ENCODE measurements at regions not wholly inside any gene's neighbourhood (a gene's known extent, or its start where the extent isn't known, plus 50 kb on each side); places are given as distances from the start of the nearest gene placed in this dataset.

GRCh38 chr11:122395282-122395681, 260.2 kb upstream of the UBASH3B start:
- TF ChIP-seq CTCF (conservative IDR thresholded peaks at IDR 0.05; ENCODE audit: low read length) (no peak), EZH2phosphoT487 (IDR thresholded peaks at IDR 0.05; ENCODE audit: borderline replicate concordance) (no peak)

Measured in Loucy (cell line).